Sigmoid colon (tissue), 6 donors: ENCODE measurements at regions not wholly inside any gene's neighbourhood (a gene's known extent, or its start where the extent isn't known, plus 50 kb on each side); places are given as distances from the start of the nearest gene placed in this dataset.

Source experiments
- DNase-seq: peaks from one replicate; pipeline ENCODE4 v3.0.0-alpha.2; 2019
- H3K27ac ChIP-seq, 4 donors: fragments of 200-600 bp; sonication (generic); one replicate each; pipeline ENCODE4 v1.5.1; 2016 to 2019; ENCODE audit warnings: mild to moderate bottlenecking in 1 of 4
- H3K27me3 ChIP-seq, 3 donors: fragments of 200-600 bp; sonication (generic); one replicate each; pipeline ENCODE4 v1.5.1; 2019; ENCODE audit warnings: mild to moderate bottlenecking in 1 of 3
- H3K36me3 ChIP-seq, 4 donors: fragments of 200-600 bp; sonication (generic); one replicate each; pipeline ENCODE4 v1.5.1; 2016 to 2019
- H3K4me1 ChIP-seq, 4 donors: fragments of 200-600 bp; sonication (generic); one replicate each; pipeline ENCODE4 v1.5.1; 2017 to 2019
- H3K4me3 ChIP-seq, 4 donors: fragments of 200-600 bp; sonication (generic); one replicate each; pipeline ENCODE4 v1.5.1; 2017 to 2019; ENCODE audit warnings: mild to moderate bottlenecking in 2 of 4, moderate library complexity in 1 of 4
- H3K9me3 ChIP-seq, 4 donors: fragments of 200-600 bp in 3 of 4; sonication (generic) in 3 of 4; one replicate each; pipeline versions ENCODE4 v1.5.1 to v1.6.1; 2013 to 2019
- EP300 ChIP-seq, 4 donors: sonication (generic); formaldehyde crosslinking; IDR thresholded peaks; one replicate each; pipeline ENCODE4 v1.6.1; 2017; ENCODE audit warnings: antibody characterized with exemption in 4 of 4
- POLR2A ChIP-seq, 2 donors: fragments of 450-650 bp; IDR thresholded peaks; one replicate each; pipeline ENCODE4 v1.6.1; 2016; ENCODE audit warnings: antibody characterized with exemption in 2 of 2, mild to moderate bottlenecking in 2 of 2, moderate library complexity in 2 of 2
- POLR2AphosphoS5 ChIP-seq, 4 donors: sonication (generic); formaldehyde crosslinking; IDR thresholded peaks; one replicate each; pipeline ENCODE4 v1.6.1; 2017; ENCODE audit warnings: antibody characterized with exemption in 4 of 4
- whole genome bisulfite sequencing, 2 donors: extraction: QIAGEN DNeasy Blood & Tissue Kit; methylation state at CpG; one replicate each; pipeline ENCODE4 v1.1.7; 2013; 5-methylcytosine and 5-hydroxymethylcytosine counted together
- intact Hi-C: fragments of 100-400 bp; cut with DNase I; formaldehyde crosslinking; loops from one replicate; pipeline ENCODE4 v1.15.1; 2023
- TF ChIP-seq, protein P1 (sequence below), 4 experiments: fragments of 450-650 bp in 3 of 4; fragments of 200-600 bp in 1 of 4; IDR thresholded peaks; one replicate each; pipeline ENCODE4 v1.5.1; 2016 to 2019; ENCODE audit warnings: antibody characterized with exemption in 4 of 4, mild to moderate bottlenecking in 3 of 4, moderate library complexity in 2 of 4
- donor health status: healthy with polysubstance abuse.
- donor health status: healthy.

DNA sequence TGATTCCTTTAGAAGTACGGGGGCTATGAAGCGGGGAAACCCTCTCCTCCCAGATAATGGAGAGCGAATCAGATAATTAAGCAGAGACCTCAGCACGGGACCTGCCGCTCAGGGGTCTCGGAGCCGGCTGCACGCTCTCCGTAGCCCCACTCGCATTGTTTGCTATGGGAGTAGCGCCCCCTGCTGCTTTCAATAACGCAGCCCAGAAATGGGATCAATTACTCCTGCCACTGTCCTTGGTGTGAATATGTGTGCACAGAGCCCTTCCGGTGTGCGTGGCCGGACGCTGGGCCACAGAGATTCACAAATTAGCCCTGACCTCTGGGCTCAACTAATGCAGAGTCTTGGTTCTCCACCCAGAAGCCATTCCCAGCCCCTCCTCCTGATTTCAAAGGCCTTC is 76.4 kb upstream of the TMEM132C start:
- TF ChIP-seq POLR2A (IDR thresholded peaks at IDR 0.05) (no peak), EP300 (IDR thresholded peaks at IDR 0.05) (no peak), POLR2AphosphoS5 (IDR thresholded peaks at IDR 0.05) (no peak)
- TF ChIP-seq, protein P1, sequence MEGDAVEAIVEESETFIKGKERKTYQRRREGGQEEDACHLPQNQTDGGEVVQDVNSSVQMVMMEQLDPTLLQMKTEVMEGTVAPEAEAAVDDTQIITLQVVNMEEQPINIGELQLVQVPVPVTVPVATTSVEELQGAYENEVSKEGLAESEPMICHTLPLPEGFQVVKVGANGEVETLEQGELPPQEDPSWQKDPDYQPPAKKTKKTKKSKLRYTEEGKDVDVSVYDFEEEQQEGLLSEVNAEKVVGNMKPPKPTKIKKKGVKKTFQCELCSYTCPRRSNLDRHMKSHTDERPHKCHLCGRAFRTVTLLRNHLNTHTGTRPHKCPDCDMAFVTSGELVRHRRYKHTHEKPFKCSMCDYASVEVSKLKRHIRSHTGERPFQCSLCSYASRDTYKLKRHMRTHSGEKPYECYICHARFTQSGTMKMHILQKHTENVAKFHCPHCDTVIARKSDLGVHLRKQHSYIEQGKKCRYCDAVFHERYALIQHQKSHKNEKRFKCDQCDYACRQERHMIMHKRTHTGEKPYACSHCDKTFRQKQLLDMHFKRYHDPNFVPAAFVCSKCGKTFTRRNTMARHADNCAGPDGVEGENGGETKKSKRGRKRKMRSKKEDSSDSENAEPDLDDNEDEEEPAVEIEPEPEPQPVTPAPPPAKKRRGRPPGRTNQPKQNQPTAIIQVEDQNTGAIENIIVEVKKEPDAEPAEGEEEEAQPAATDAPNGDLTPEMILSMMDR (IDR thresholded peaks at IDR 0.05) = no peak
- WGBS, 2 donors = 23 to 49% methylated on average over 16 of the region's 16 CpGs
- H3K4me3 ChIP-seq = no peak overlapping the region
- no peaks in the 10 kb centered on the region for H3K4me1 ChIP-seq
- no peaks in the 10 kb centered on the region for H3K27me3 ChIP-seq
- H3K27ac ChIP-seq = no peak overlapping the region
- H3K36me3 ChIP-seq = no peaks in the 10 kb centered on the region
- DNase-seq = no peak
- intact Hi-C loops = no loop called here
- H3K9me3 ChIP-seq = peaks cover 0 to 3% (median 0%) of the 10 kb centered on the region in 4 donors

DNA sequence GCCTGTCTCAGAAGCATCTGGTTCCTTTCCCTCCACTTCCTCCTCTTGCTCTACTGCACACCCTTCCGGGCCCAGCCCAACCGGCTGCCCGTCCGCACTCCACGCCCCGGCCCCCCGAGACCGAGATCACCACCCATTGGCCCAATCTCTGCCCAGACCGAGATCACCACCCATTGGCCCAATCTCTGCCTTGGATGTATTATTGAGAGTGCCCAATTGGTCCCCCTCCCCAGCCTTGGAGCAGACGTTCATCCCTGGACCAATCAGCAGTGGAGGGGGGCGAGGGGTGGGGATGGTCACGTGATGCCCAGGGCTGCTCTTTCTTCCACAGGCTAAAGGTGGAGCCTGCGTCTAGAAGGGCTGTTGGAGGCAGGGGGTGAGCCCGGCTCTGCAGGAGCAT is 75.6 kb upstream of the TMEM132C start:
- H3K27me3 ChIP-seq = no peaks in the 10 kb centered on the region
- H3K36me3 ChIP-seq = no peaks in the 10 kb centered on the region
- no peak overlapping the region for H3K27ac ChIP-seq
- no peak for TF ChIP-seq POLR2AphosphoS5 (IDR thresholded peaks at IDR 0.05)
- TF ChIP-seq, protein P1 (IDR thresholded peaks at IDR 0.05) = no peak
- TF ChIP-seq EP300 (IDR thresholded peaks at IDR 0.05) = no peak
- no peak for TF ChIP-seq POLR2A (IDR thresholded peaks at IDR 0.05)
- H3K9me3 ChIP-seq = peaks cover 0 to 3% (median 0%) of the 10 kb centered on the region in 4 donors
- no peak for DNase-seq
- intact Hi-C loops = no loop called here
- H3K4me3 ChIP-seq = no peak overlapping the region
- H3K4me1 ChIP-seq = no peaks in the 10 kb centered on the region
- WGBS, 2 donors = 82 to 83% methylated on average over 14 of the region's 14 CpGs

DNA sequence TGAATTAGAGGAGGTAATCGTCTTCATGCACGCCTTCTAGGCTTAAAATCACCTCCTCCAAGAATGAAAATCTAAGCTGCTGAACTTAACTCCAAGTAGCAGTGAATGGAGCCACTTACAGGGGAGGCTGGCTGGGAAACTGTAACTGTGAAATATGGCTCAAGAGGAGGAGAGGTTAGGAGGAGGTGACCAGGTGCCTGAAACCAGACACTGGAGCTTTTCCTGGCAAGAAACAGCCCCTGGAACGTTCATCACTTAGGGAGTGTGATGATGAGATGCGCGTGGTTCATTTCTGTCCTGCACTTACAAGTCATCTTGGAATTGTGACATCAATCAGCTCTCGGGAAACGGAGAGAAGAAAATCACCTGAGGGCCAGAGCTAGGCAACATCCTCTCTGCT is 62.3 kb upstream of the TMEM132C start:
- Histone ChIP-seq H3K27me3 (no peaks in the 10 kb centered on the region), H3K4me1 (no peaks in the 10 kb centered on the region), H3K36me3 (no peaks in the 10 kb centered on the region), H3K4me3 (no peak overlapping the region), H3K9me3 (peaks cover 0 to 6% (median 3%) of the 10 kb centered on the region in 4 donors), H3K27ac (no peak overlapping the region)
- no peak for DNase-seq
- WGBS, 2 donors = 77 to 82% methylated on average over 7 of the region's 7 CpGs
- TF ChIP-seq, protein P1 (IDR thresholded peaks at IDR 0.05) = no peak
- TF ChIP-seq POLR2A (IDR thresholded peaks at IDR 0.05) (no peak), POLR2AphosphoS5 (IDR thresholded peaks at IDR 0.05) (no peak), EP300 (IDR thresholded peaks at IDR 0.05) (no peak)
- intact Hi-C loops = no loop called here

DNA sequence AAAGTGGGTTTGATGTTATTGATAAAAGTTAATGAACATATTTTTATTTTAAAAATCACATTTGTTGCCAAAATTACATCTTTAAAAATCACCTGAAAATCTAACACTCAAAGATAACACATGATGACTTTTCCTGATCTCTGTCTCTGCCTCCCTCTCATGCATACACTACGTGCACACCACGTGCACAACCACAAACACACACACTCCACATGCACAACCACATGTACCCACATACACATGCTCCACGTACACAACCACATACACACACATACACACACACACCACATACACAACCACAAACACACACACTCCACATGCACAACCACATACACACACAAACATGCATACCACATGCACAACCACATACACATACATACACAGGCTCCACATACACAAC is 61.8 kb upstream of the TMEM132C start:
- TF ChIP-seq EP300 (IDR thresholded peaks at IDR 0.05) (no peak), POLR2A (IDR thresholded peaks at IDR 0.05) (no peak), POLR2AphosphoS5 (IDR thresholded peaks at IDR 0.05) (no peak)
- TF ChIP-seq, protein P1 (IDR thresholded peaks at IDR 0.05) = no peak
- intact Hi-C loops = no loop called here
- Histone ChIP-seq H3K36me3 (no peaks in the 10 kb centered on the region), H3K4me3 (no peak overlapping the region), H3K27me3 (no peaks in the 10 kb centered on the region), H3K9me3 (peaks cover 0 to 6% (median 3%) of the 10 kb centered on the region in 4 donors), H3K27ac (no peak overlapping the region), H3K4me1 (no peaks in the 10 kb centered on the region)
- DNase-seq = no peak
- WGBS, 2 donors = 90 to 94% methylated on average over 3 of the region's 3 CpGs

DNA sequence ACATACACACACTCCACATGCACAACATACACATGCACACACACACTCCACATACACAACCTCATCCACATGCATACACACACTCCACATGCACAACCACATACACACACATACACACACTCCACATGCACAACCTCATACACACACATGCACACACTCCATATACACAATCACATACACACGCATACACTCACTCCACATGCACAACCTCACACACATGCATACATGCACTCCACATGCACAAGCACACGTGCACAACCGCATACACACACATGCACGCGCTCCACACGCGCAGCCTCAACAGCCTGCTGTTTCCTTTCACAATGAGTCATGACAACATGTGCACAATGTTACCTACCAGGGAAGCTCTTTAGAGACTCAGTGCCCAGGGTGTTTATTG is 61.2 kb upstream of the TMEM132C start:
- intact Hi-C loops = no loop called here
- DNase-seq = no peak
- WGBS, 2 donors = 79 to 83% methylated on average over 7 of the region's 7 CpGs
- H3K27me3 ChIP-seq = no peaks in the 10 kb centered on the region
- no peak overlapping the region for H3K4me3 ChIP-seq
- TF ChIP-seq, protein P1 (IDR thresholded peaks at IDR 0.05) = no peak
- TF ChIP-seq POLR2AphosphoS5 (IDR thresholded peaks at IDR 0.05) = no peak
- TF ChIP-seq EP300 (IDR thresholded peaks at IDR 0.05) = no peak
- no peak for TF ChIP-seq POLR2A (IDR thresholded peaks at IDR 0.05)
- H3K36me3 ChIP-seq = no peaks in the 10 kb centered on the region
- H3K9me3 ChIP-seq = peaks cover 0 to 7% (median 3%) of the 10 kb centered on the region in 4 donors
- no peak overlapping the region for H3K27ac ChIP-seq
- H3K4me1 ChIP-seq = no peaks in the 10 kb centered on the region
